OCI-LY3 (cell line): ENCODE measurements at regions not wholly inside any gene's neighbourhood (a gene's known extent, or its start where the extent isn't known, plus 50 kb on each side); places are given as distances from the start of the nearest gene placed in this dataset.

Experiments used
- CTCF ChIP-seq: fragments of 200-600, 300-600 bp; sonication (generic); IDR thresholded peaks from 2 replicates; pipeline ENCODE4 v1.5.1; 2014; ENCODE audit warnings: antibody characterized with exemption, low read length, low read depth
- EZH2phosphoT487 ChIP-seq: fragments of 200-600 bp; shearing (Covaris generic); IDR thresholded peaks from 2 replicates; pipeline ENCODE4 v1.6.1; 2018; ENCODE audit warnings: antibody characterized with exemption, mixed run types, low read depth

- TF ChIP-seq CTCF (no peak), EZH2phosphoT487 (no peak)
These were observed 262.9 kb downstream of the ZIC1 start for GRCh38 chr3:147672035-147672434.
